DMS114 treated with DMSO at 0.1 percent for 48 hours (cell line): ENCODE measurements at regions not wholly inside any gene's neighbourhood (a gene's known extent, or its start where the extent isn't known, plus 50 kb on each side); places are given as distances from the start of the nearest gene placed in this dataset.
"Not testable (repeated sequence)": the region's sequence is repeated elsewhere in the genome, so short reads cannot be mapped to it uniquely, and the experiment has no call there.

Source experiments
- DNase-seq: peaks from one replicate; lab custom pipeline; 2025; ENCODE audit not compliant: unreplicated experiment; lab: John Stamatoyannopoulos, UW

DNA sequence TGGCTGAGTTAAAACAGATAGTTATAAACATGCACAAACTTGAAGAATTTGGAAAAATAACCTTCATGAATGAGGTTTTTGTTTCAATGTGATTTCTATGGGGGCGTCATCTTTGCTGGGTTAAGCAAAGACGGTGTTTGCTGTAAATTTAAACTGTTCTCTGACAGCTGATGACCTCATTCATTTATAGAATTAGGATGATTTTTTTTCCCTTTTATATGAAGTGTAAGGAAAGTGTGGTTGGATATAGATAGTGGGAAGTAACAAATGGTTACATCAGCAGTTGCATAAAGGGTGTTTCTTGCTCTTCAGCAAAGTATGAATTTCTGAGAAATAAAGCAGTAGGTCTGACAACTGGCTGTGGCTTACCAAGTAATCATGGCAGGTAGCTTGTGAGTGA, 137.2 kb upstream of the CENPW start:
- no peak for DNase-seq

- DNase-seq = no peak
These were observed 135.8 kb upstream of the CENPW start for GRCh38 chr6:126204126-126204525.

DNA sequence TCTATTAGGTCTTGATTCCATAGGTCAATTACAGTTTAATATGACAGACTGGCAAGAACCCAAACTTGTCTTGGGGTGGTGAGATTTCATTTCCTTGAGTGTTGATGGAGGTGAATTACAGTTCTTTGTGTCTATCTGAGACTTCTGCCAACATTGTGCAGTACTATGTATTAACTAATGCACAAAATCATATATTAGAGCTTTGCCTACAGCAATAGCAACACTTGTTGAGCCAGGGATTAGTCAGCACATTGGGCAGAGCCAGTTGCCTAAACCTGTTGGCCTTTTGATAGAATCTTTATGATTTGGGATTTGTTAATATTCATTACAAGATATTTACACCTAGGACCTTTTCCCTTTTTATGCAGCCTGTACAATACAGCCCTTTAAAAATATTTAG, 135.3 kb upstream of the CENPW start:
- DNase-seq = no peak

DNA sequence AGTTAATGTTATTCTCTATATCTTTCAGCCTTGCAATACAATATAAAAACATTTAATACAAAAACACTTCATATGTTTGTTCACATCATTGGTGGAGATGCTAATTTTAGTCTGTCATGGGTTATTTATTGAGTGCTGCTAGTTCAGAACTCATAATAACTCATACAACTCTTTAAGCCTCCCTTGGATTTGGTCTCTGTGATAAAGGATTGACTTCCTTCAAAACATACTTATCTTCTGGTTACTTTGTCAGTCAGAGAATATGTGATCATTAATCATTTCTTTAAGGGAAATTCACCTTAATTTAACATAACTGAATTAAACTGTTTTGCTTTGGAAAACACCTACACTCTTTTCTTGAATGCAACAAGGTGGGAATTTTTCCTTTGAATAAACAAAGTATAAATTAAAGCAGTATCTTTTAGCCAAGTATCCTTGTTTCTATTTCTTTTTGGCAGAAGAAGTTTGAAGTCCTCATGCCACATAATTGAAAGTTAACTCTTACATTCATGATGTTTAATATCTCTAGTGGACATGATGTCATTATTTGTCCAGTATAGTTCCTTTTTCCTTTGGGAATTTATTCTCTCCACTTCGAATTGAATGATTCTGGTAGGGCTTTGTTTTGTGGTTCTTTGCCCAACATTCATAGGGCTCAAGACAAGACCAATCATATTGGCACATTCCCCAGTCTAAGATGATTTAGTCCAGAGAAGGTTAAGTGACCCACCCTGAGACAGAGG, 133.2 kb upstream of the CENPW start:
- no peak for DNase-seq

DNA sequence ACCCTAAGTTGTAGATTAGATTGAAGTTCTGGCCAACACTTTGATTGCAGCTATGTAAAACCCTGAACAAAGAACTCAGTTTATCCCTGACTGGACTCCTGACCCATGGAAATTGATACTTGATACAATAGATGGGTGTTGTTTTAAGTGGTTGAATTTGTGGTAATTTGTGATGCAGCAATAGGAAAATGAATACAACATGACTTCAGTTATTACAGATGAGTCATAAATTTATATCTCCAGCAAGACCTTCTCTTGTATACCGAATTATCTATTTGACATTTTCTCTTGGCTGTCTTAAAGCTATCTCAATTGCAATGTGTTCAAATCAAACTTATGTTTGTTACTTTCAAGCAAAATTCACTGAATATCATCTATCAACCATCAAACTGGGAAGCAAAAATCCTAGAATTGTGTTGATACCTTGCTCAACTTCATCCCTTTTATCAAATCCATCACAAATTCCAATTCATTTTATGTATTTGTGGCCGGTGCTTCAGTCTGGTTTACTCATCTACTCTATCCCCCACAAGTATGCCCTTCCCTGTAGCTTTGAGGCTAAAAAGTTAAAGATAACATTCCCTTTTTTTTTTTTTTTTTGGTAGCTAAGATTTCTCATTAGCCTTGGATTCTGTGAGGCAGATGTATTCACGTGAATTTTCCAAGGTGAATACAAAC, 129.4 kb upstream of the CENPW start:
- no peak for DNase-seq

GRCh38 chr6:126217497-126217896, 122.4 kb upstream of the CENPW start:
- DNase-seq = no peak

DNA sequence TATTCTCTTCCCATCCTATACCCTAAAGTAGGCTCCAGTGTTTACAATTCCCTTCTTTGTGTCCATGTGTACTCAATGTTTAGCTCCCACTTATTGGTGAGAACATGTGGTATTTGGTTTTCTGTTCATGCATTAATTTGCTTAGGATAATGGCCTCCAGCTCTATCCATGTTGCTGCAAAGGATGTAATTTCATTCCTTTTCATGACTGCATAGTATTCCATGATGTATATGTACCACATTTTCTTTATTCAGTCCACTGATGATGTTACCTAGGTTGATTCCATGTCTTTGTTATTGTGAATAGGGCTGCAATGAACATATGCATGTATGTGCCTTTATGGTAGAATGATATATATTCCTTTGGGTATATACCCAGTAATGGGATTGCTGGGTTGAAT, 119.0 kb upstream of the CENPW start:
- DNase-seq = not testable (repeated sequence)

DNA sequence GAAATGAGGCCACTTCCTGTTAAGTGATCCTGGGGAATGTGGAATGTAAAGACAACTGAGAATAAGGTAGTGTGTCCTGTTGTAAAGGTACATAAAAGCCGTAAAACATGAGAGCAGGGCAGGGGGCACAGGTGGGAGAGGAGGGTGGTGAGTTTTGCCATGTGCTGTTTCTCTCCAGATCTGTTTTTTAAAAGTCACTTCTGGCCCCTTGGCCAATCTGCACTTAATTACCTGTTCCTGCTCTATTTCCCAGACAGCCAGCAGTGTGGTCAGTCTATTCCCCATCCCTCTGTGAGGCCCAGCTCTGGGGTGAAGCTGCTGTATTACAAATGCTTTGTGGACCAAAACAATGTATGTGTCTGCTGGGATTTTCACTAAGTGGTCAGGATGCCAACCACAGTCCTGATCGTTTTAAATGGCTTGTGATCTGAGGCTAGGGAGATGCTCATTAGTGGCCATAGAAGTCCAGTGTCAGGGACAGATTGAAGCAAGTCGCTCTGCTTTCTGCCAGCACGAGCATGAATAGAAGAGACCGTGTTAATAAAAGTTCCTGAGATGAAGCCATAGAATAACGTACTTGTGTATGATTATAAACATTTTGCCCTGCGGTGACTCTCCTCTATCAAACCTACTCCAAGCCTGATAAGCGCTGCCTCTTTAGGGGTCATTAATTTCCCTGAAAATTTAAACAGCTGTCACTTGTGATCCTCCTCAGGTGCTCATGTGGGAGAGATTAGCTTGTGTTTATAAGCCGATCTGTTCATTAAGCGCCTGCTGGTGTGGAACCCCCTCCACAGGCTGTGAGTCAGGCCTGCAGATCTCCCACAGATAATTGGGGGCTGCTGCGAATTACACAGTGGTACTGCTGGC, 111.8 kb upstream of the CENPW start:
- DNase-seq = no peak

DNA sequence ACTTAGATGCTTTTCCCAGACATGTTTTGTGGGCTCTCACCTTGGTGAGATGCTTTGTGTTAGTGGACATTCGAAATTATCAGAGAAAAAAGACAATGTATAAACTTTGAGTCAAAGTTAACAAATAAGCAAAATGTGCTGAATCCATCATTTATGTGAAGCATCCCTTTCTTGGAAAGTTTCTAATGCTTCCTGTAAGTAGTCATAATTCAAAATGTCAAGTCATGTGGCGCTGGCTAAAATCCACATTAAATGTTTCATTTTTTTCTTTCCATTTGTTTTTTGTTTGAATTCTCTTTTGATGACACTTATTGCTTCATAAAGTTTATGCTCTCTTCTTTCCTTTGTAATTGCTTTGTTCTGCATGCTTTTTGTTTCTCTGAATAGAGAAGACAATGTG, 107.2 kb upstream of the CENPW start:
- DNase-seq = no peak

- DNase-seq = no peak
These were observed 106.7 kb upstream of the CENPW start for GRCh38 chr6:126233192-126233591.

- DNase-seq = no peak
These were observed 104.6 kb upstream of the CENPW start for GRCh38 chr6:126235363-126235762.

GRCh38 chr6:126245077-126245476, 94.8 kb upstream of the CENPW start:
- no peak for DNase-seq

DNA sequence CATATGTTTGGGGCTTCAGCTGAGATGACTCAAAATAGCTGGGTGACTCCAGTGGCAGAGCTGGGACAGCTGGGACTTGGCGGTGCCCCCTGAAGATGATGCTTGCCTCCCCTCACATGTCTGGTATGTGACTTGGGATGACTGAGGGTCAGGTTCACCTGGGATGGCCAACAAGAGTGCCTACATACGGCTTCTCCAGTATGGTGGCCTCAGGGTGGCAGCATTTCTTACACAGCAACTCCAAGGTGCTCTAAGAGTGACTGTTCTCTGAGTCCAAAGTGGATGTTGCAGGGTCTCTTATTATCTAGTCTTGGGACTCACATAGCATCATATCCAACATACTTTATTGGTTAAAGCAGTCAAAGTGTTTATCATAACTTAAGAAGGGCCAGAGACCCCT, 87.8 kb upstream of the CENPW start:
- no peak for DNase-seq

DNA sequence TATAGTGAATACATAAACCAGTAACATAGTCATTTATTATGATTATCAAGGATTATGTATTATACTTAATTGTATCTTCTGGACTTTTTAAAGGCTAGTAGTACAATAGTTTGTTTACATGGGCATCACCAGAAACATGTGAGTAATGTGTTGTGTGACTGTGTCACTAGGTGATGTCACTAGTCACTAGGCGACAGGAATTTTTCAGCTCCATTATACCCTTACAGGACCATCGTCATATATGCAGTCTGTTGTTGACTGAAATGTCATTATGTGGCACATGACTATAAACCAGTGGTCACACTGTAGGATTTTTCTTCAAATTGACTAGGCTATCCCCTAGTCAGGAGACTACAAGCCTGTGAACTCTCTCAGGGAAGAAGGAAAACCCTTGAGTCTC, 86.5 kb upstream of the CENPW start:
- DNase-seq = no peak

DNA sequence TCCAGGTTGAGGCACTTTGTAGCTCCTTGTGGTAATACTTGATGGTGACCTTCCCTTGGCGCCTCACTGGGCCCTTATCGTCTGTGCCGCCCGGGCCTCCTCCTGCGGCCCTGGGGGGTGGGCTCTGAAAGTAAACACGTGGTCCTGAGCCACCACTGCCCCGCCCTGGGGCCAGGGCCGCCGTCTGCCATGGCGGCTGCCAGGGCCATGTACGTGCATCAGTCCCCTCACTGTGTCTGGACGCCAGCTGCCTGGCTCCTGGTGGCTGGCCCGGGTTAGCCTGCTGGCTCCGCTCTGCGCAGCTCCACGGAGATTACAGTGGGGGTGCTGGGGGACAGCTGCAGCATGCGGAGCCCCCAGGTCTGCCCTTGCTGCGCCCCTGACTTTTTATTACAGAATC, 81.8 kb upstream of the CENPW start:
- no peak for DNase-seq

DNA sequence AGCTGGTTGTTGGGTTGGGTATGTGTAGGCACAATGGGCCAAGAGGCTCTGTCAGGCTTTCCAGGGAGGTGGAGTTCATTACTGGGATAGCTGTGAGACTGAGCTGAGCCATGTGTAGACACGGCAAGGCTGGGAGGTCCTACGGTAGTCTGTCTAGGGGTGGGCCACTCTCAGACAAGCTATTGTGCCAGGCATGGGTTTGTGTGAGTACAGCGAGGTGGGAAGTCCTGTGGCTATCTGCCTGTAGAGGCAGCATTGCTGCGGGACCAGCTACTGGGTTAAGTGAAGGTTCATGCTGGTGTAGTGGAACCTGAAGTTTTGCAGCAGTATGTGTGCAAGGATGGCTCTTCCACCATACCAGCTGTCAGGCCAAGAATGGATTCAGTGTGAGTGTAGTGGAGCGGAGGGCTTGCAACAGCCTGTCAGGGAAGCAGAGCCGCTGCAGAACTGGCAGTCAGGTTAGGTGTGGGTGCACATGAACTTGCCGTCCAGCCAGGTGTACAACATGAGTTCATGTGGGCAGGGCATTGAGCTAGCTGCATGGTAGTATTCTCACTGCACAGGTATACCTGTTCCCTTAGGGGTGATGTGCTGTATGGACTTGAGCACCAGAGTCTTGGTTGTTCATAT, 78.0 kb upstream of the CENPW start:
- DNase-seq = no peak

DNA sequence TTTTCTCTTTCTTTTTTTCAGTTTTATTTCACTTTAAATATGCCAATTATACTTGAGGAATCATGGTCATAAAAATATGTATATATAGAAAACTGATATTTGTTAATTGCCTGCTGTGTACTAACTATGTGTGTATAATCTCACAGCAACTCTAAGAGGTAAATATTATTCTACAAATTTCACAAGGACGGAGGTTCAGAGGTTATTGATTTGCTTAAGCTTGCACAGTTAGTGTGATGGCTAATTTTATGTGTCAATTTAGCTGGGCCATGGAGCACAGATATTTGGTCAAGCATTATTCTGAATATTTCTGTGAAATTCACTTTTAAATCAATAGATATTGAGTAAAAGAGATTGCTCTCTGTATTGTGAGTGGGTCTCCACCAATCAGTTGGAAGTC, 75.7 kb upstream of the CENPW start:
- no peak for DNase-seq

DNA sequence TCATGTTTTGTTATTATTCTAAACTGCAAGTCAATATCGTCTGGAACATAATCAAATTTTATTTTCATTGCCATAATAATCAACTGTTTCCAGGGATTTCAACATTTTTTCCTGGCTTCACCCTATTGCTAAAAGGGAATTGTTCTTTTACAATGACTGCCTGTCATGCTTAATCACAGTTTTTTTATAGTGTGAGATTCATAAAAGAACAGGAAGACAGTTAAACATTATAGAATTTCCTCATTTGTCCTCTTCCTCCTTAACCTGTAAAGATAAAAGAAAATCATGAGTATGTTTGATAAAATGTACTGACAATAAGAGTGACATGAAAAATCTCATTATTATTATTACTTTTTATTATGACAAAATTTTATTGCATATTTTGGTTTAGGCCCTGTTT, 73.3 kb upstream of the CENPW start:
- DNase-seq = no peak

DNA sequence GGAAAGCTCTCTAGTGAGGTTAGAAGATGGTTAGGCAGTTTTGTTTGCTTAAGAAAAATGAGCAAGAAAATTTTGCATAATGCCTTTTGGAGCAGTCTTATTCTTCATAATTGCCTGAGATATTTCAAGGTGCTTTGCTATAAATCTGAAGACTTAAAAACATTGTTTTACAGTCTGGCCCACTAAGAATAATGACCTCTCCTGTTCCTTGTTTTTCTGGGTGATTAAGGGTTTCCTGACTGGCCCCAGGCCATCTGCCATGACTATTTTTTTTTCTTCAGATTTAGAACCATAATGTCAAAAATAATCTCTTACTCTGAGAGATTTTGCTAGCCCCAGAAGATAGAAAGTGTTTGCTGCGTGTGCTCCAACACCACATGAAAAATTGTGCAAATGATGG, 72.3 kb upstream of the CENPW start:
- DNase-seq = no peak

DNA sequence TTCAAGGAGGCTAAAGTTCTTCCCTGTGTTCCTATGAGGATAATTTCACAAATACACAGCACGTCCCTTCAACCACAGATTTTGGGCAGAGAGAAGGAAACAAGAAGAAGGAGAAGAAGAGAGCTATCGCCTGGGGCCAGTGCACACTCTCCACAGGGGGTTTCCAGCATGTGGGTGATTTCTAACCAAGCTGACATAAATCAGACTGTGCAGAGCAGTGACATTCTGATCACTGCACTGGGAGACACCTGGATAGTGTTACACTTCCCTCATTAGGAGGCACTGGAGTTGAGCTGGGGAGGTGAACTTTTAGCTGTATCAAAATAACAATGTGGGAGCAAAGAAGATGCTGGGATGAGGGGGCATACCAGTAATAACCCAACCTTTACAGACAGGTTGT, 71.8 kb upstream of the CENPW start:
- no peak for DNase-seq

GRCh38 chr6:126280287-126280686, 59.6 kb upstream of the CENPW start:
- no peak for DNase-seq
